ENCODE measurements at regions not wholly inside any gene's neighbourhood (a gene's known extent, or its start where the extent isn't known, plus 50 kb on each side); places are given as distances from the start of the nearest gene placed in this dataset.

DNA sequence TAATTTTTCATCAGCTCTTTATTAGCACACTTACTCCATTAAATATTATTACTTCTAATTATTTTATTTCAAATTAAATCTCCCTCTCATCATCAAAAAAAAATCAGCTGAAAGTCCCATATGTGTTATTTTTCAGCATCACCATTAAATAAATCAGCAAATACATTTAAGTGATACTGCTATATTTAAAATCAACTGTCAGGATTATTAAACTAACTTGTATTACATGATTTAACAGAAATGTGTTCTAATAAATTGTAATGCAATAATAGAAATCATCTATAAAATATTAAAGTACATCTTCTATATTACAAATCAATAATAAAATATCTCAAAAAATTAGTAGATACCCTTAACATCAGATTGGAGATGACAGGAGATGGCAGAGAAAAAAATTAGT, 538.6 kb upstream of the MIR17HG start:
- TF ChIP-seq, protein P1, sequence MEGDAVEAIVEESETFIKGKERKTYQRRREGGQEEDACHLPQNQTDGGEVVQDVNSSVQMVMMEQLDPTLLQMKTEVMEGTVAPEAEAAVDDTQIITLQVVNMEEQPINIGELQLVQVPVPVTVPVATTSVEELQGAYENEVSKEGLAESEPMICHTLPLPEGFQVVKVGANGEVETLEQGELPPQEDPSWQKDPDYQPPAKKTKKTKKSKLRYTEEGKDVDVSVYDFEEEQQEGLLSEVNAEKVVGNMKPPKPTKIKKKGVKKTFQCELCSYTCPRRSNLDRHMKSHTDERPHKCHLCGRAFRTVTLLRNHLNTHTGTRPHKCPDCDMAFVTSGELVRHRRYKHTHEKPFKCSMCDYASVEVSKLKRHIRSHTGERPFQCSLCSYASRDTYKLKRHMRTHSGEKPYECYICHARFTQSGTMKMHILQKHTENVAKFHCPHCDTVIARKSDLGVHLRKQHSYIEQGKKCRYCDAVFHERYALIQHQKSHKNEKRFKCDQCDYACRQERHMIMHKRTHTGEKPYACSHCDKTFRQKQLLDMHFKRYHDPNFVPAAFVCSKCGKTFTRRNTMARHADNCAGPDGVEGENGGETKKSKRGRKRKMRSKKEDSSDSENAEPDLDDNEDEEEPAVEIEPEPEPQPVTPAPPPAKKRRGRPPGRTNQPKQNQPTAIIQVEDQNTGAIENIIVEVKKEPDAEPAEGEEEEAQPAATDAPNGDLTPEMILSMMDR (IDR thresholded peaks at IDR 0.05; ENCODE audit: partially characterized antibody, unreplicated experiment), result no peak
- H3K27me3 Mint-ChIP-seq (ENCODE audit: unreplicated experiment), result peaks cover 2% of the 10 kb centered on the region
- H3K4me1 Mint-ChIP-seq (ENCODE audit: low read depth, unreplicated experiment), result no peaks in the 10 kb centered on the region
- H3K36me3 Mint-ChIP-seq (ENCODE audit: unreplicated experiment), result no peaks in the 10 kb centered on the region
- no peaks in the 10 kb centered on the region for H3K9me3 Mint-ChIP-seq (ENCODE audit: unreplicated experiment)
- H3K27ac Mint-ChIP-seq (ENCODE audit: unreplicated experiment), result no peak overlapping the region
- no peak for DNase-seq
- no peak overlapping the region for H3K4me3 Mint-ChIP-seq (ENCODE audit: unreplicated experiment)

DNA sequence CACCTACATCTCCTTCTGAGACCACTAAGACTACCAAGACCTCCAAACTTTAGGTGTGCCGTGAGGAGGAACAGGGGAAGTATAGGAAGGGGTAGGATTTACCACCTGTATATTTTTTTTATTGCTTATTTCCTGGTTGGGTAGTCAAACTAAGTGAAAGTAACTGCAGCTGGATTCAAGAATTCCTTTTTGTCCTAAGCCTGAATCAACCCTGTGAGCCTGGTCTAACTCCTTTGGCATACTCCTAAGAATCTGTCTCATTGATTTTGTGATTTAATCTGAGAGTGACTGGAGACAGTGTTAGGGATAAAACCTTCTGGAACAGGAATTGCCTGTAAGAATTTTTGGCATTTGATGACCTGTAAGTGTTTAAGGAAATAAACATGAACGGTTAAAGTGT, 523.5 kb upstream of the MIR17HG start:
- TF ChIP-seq, protein P1 (IDR thresholded peaks at IDR 0.05; ENCODE audit: partially characterized antibody, unreplicated experiment), result no peak

DNA sequence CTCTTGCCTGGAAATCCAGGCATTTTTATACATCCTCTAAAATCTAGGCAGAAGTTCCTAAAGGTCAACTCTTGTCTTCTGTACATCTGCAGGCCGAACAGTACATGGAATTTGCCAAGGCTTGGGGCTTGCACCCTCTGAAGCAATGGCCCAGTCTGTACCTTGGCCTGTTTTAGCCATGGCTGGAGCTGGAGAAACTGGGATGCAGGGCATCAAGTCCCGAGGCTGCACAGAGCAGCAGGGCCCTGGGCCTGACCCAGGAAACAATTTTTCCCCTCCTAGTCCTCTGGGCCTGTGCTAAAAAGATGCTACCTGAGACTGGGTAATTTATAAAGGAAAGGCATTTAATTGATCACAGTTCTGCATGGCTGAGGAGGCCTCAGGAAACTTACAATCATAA, 520.8 kb upstream of the MIR17HG start:
- Mint-ChIP-seq H3K36me3 (ENCODE audit: unreplicated experiment) (no peaks in the 10 kb centered on the region), H3K4me1 (ENCODE audit: low read depth, unreplicated experiment) (no peaks in the 10 kb centered on the region), H3K27me3 (ENCODE audit: unreplicated experiment) (no peaks in the 10 kb centered on the region), H3K4me3 (ENCODE audit: unreplicated experiment) (no peak overlapping the region), H3K9me3 (ENCODE audit: unreplicated experiment) (peaks cover 2% of the 10 kb centered on the region), H3K27ac (ENCODE audit: unreplicated experiment) (no peak overlapping the region)
- DNase-seq, result no peak
- TF ChIP-seq, protein P1 (IDR thresholded peaks at IDR 0.05; ENCODE audit: partially characterized antibody, unreplicated experiment), result no peak

More for the DNA sequence above, 523.5 kb upstream of the MIR17HG start:
- H3K4me3 Mint-ChIP-seq (ENCODE audit: unreplicated experiment), result no peak overlapping the region
- no peak for DNase-seq
- peaks cover 2% of the 10 kb centered on the region for H3K9me3 Mint-ChIP-seq (ENCODE audit: unreplicated experiment)
- no peaks in the 10 kb centered on the region for H3K27me3 Mint-ChIP-seq (ENCODE audit: unreplicated experiment)
- no peaks in the 10 kb centered on the region for H3K36me3 Mint-ChIP-seq (ENCODE audit: unreplicated experiment)
- H3K27ac Mint-ChIP-seq (ENCODE audit: unreplicated experiment), result no peak overlapping the region
- no peaks in the 10 kb centered on the region for H3K4me1 Mint-ChIP-seq (ENCODE audit: low read depth, unreplicated experiment)

DNA sequence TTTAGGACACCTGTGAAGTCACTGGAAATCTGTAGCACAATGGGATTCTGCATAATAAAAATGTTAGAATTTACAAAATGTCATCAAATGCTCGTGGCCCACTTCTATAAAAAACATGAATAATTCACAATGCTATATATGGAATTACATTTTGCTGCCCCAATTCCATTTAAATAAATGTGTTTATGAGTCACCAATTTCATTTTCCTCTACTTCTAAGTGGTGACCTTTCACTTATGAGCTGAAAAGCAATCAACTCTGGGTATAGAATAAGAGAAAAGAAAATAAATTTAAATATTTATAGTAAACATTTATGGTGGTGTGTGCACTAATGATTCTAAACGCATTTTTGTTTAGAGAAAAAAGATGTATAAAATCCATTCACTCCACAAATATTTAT, 516.7 kb upstream of the MIR17HG start:
- no peaks in the 10 kb centered on the region for H3K27me3 Mint-ChIP-seq (ENCODE audit: unreplicated experiment)
- H3K9me3 Mint-ChIP-seq (ENCODE audit: unreplicated experiment), result no peaks in the 10 kb centered on the region
- DNase-seq, result no peak
- H3K4me1 Mint-ChIP-seq (ENCODE audit: low read depth, unreplicated experiment), result no peaks in the 10 kb centered on the region
- TF ChIP-seq, protein P1 (IDR thresholded peaks at IDR 0.05; ENCODE audit: partially characterized antibody, unreplicated experiment), result no peak
- no peak overlapping the region for H3K27ac Mint-ChIP-seq (ENCODE audit: unreplicated experiment)
- no peaks in the 10 kb centered on the region for H3K36me3 Mint-ChIP-seq (ENCODE audit: unreplicated experiment)
- no peak overlapping the region for H3K4me3 Mint-ChIP-seq (ENCODE audit: unreplicated experiment)

DNA sequence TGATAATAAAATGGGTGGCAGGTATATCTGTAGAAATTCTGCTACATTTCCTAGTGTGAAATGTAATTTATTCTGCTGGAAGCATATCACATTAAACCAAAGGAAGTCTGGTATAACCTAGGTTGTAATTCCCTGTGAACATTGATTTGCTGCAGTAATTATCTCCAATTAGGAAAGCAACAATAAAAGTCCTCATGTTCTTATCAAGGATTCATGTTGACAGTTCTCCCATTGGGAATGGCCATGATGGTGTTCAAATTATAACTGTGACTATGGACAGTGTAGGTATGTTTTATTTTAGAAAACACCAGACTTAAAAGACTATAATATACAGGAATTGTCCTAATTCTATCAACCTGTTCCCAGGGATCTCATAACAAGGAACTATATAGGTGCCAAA, 513.5 kb upstream of the MIR17HG start:
- TF ChIP-seq, protein P1 (IDR thresholded peaks at IDR 0.05; ENCODE audit: partially characterized antibody, unreplicated experiment), result no peak
- H3K36me3 Mint-ChIP-seq (ENCODE audit: unreplicated experiment), result no peaks in the 10 kb centered on the region
- H3K4me1 Mint-ChIP-seq (ENCODE audit: low read depth, unreplicated experiment), result no peaks in the 10 kb centered on the region
- no peak overlapping the region for H3K4me3 Mint-ChIP-seq (ENCODE audit: unreplicated experiment)
- H3K27me3 Mint-ChIP-seq (ENCODE audit: unreplicated experiment), result no peaks in the 10 kb centered on the region
- no peak for DNase-seq
- H3K9me3 Mint-ChIP-seq (ENCODE audit: unreplicated experiment), result no peaks in the 10 kb centered on the region
- no peak overlapping the region for H3K27ac Mint-ChIP-seq (ENCODE audit: unreplicated experiment)
